Subcutaneous abdominal adipose tissue (tissue), 5 donors: ENCODE measurements at regions not wholly inside any gene's neighbourhood (a gene's known extent, or its start where the extent isn't known, plus 50 kb on each side); places are given as distances from the start of the nearest gene placed in this dataset.

ENCODE experiments used
- H3K27ac ChIP-seq: one replicate; pipeline ENCODE4 v1.7.0; 2013; ENCODE audit warnings: low read depth, mild to moderate bottlenecking, inconsistent platforms, low read length, moderate library complexity
- H3K27me3 ChIP-seq, 5 donors: one replicate each; pipeline ENCODE4 v1.7.0; 2013; ENCODE audit warnings: low read length in 5 of 5, inconsistent platforms in 1 of 5; ENCODE audit not compliant: control insufficient read depth in 5 of 5, insufficient read depth in 4 of 5
- H3K36me3 ChIP-seq, 5 donors: one replicate each; pipeline ENCODE4 v1.7.0; 2013; ENCODE audit warnings: low read length in 5 of 5; ENCODE audit not compliant: control insufficient read depth in 5 of 5, insufficient read depth in 5 of 5
- H3K4me1 ChIP-seq, 5 donors: one replicate each; pipeline ENCODE4 v1.7.0; 2013; ENCODE audit warnings: low read length in 5 of 5, mild to moderate bottlenecking in 3 of 5, moderate library complexity in 1 of 5; ENCODE audit not compliant: control insufficient read depth in 5 of 5, insufficient read depth in 5 of 5
- H3K4me3 ChIP-seq, 5 donors: one replicate each; pipeline ENCODE4 v1.7.0; 2013; ENCODE audit warnings: low read length in 5 of 5, low read depth in 1 of 5
- H3K9ac ChIP-seq, 5 donors: one replicate each; pipeline ENCODE4 v1.7.0; 2013; ENCODE audit warnings: low read length in 5 of 5, mild to moderate bottlenecking in 4 of 5, moderate library complexity in 3 of 5
- H3K9me3 ChIP-seq, 5 donors: one replicate each; pipeline ENCODE4 v1.7.0; 2013; ENCODE audit warnings: low read length in 5 of 5; ENCODE audit not compliant: control insufficient read depth in 5 of 5
- donor health status: healthy.
- donor health status: healthy.
- donor health status: healthy.
- donor health status: healthy.
- donor health status: healthy.

DNA sequence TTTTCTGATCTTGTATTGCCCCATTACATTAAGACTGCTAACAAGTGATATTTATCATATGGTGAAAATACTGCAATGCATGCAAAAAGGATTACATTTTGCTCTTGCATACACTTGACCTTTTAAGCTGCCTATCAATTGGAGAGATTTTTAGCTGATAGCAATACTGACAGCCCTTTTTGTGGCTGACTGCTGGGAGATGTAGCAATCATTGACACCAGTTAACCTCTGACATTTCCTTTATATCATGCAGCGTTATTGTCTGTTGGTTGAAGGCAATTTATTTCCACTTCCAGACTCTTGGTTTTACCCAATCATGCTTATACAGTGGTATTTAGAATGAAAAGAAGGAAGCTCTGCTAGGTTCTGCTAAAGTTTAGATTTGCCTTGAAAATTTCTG is 364.0 kb downstream of the LMO7 start:
- H3K27me3 ChIP-seq, result no peaks in the 10 kb centered on the region
- H3K4me3 ChIP-seq, result no peak overlapping the region
- no peak overlapping the region for H3K9ac ChIP-seq
- H3K36me3 ChIP-seq, result no peaks in the 10 kb centered on the region
- H3K4me1 ChIP-seq, result no peaks in the 10 kb centered on the region
- H3K27ac ChIP-seq, result no peak overlapping the region
- H3K9me3 ChIP-seq, result no peaks in the 10 kb centered on the region

DNA sequence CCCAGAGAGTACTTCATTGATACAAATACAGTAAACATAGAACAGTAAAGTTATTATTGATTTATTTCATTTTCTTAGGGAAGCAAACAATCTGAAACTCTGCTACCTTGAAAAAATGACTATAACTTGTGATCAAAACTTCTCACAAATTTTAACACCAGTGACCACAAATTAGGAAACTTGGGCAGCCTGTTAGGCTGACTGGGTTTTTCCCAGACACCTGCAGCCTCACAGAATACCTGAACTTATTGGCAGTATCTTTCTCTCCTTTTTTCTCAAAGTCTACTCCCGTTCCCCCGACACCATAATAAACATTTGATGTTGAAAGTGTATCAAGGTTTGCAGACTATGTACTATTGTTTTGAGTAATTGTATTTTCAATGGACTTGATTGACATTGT is 360.5 kb downstream of the LMO7 start:
- H3K4me3 ChIP-seq, result no peak overlapping the region
- H3K9ac ChIP-seq, result no peak overlapping the region
- peaks cover 0 to 3% (median 0%) of the 10 kb centered on the region in 5 donors for H3K9me3 ChIP-seq
- H3K27ac ChIP-seq, result no peak overlapping the region
- no peaks in the 10 kb centered on the region for H3K4me1 ChIP-seq
- H3K27me3 ChIP-seq, result no peaks in the 10 kb centered on the region
- no peaks in the 10 kb centered on the region for H3K36me3 ChIP-seq

DNA sequence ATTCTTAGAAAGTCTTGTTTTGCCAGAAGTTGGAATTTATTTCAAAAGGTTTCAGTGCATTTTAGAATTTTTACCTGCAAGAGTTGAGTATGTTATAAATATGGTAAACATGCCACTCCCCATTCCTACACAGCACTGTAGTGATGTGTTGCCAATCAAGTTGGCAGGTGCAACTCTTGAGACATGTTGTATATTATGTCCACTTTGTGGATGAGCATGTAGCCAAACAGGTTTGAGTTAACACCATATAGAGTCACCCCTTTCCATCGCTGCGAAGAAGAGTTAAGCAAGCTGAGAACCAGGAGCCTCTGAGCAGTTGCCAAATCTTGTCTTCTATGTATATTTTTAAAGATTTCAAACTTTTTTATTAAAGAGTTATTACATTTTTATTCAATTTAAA is 359.8 kb downstream of the LMO7 start:
- Histone ChIP-seq H3K9ac (no peak overlapping the region), H3K36me3 (no peaks in the 10 kb centered on the region), H3K27me3 (no peaks in the 10 kb centered on the region), H3K9me3 (peaks cover 0 to 3% (median 0%) of the 10 kb centered on the region in 5 donors), H3K4me1 (no peaks in the 10 kb centered on the region), H3K27ac (no peak overlapping the region), H3K4me3 (no peak overlapping the region)

DNA sequence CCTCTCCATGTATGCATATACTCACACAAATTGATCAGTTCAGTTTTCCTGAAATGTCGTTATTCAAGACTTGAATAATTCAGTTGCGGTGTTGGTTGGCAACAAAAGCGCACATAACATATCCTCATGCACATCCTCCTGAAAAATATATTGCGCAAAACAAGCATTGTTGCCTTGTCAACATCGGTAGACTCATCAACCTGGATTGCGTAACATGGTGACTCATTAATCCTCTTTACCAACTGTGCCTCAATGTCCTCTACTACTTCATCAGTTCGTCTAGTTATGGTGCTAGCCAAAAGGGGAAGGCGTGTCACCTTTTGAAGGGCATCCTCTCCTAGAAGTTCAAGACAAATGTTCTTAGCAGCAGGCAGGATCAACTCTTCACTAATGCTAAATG is 357.7 kb downstream of the LMO7 start:
- Histone ChIP-seq H3K9me3 (peaks cover 0 to 8% (median 0%) of the 10 kb centered on the region in 5 donors), H3K9ac (no peak overlapping the region), H3K36me3 (no peaks in the 10 kb centered on the region), H3K27me3 (no peaks in the 10 kb centered on the region), H3K4me3 (no peak overlapping the region), H3K27ac (no peak overlapping the region), H3K4me1 (no peaks in the 10 kb centered on the region)

DNA sequence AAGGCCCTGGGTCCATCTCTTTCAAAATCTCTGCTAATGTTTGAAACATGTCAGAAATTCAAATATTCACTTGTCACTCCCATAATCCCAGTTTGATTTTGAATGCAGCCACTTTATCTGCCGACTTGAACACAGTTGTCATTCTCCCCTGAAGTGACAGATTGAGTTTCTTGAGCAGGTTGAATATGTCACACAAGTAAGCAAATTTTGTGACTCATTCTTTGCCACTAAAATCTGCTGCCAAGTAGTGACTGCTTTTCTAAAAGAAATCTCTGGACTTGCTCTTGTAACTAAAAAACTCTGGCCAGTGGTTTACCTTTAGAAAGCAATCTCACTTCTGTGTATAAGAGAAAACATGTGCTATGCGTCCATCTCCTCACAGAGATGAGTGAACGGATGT is 357.1 kb downstream of the LMO7 start:
- Histone ChIP-seq H3K9ac (no peak overlapping the region), H3K4me1 (no peaks in the 10 kb centered on the region), H3K27ac (no peak overlapping the region), H3K27me3 (no peaks in the 10 kb centered on the region), H3K9me3 (peaks cover 0 to 9% (median 0%) of the 10 kb centered on the region in 5 donors), H3K4me3 (no peak overlapping the region), H3K36me3 (no peaks in the 10 kb centered on the region)

DNA sequence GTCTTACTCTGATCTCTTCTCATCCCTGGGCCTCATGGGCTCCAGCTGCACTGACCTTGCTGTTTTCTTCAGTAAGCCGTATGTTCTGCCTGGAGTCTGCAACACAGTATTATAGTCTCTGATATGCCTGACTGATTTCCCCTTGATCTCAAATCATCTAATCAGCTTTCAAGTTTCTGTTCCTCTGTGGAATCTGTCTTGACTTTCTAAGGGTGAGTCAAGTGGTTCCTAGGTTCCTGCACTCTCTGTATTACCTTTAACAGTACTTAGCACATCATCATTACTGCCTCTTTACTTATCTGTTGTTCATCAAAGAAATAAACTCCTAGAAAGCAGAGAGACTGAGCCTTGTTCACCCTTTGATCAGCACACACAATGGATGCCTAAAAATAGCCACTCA is 350.7 kb downstream of the LMO7 start:
- Histone ChIP-seq H3K4me3 (no peak overlapping the region), H3K27ac (no peak overlapping the region), H3K27me3 (no peaks in the 10 kb centered on the region), H3K9ac (no peak overlapping the region), H3K36me3 (no peaks in the 10 kb centered on the region), H3K4me1 (no peaks in the 10 kb centered on the region), H3K9me3 (peaks cover 0 to 9% (median 5%) of the 10 kb centered on the region in 5 donors)

DNA sequence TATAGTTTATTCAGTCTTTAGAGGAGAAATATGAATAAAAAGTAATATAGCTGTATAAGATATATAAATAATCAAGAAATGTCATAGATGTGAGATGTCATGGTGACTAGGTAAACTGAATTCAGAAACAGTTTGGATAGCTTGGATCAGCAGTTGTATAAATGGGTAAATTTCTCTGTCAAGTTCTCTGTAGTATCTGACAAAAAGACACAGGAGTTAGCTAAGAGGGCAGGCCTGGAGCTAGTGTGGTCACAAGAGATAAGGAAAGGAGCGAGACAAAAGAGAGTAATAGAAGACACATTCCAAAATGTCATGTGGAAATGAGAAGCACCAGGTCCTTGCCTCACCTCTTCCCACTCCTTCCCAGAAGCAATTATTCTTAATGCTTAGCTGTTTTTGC is 349.0 kb downstream of the LMO7 start:
- Histone ChIP-seq H3K27ac (no peak overlapping the region), H3K27me3 (no peaks in the 10 kb centered on the region), H3K9me3 (peaks cover 0 to 9% (median 5%) of the 10 kb centered on the region in 5 donors), H3K36me3 (no peaks in the 10 kb centered on the region), H3K4me1 (no peaks in the 10 kb centered on the region), H3K4me3 (no peak overlapping the region), H3K9ac (no peak overlapping the region)

DNA sequence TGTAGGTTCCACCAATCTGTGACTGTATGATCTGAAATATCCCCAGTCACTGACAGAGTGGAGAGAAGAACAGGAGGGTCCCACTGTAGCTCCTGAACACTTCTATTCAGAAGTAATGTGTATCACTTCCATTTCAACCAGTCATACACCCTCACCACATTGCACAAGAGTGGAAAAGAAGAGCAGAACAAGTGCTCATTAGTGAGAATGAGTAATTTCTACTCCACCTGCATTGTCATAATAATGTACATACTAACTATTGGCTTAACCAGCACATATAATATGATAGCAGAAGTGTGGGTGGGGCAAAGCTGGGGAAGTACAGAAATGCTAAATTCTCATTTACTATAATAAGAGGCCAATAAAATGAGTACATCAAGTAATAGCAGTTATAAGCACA is 342.7 kb downstream of the LMO7 start:
- H3K9me3 ChIP-seq, result no peaks in the 10 kb centered on the region
- H3K9ac ChIP-seq, result no peak overlapping the region
- H3K4me3 ChIP-seq, result no peak overlapping the region
- H3K27ac ChIP-seq, result no peak overlapping the region
- no peaks in the 10 kb centered on the region for H3K27me3 ChIP-seq
- H3K4me1 ChIP-seq, result no peaks in the 10 kb centered on the region
- H3K36me3 ChIP-seq, result no peaks in the 10 kb centered on the region

DNA sequence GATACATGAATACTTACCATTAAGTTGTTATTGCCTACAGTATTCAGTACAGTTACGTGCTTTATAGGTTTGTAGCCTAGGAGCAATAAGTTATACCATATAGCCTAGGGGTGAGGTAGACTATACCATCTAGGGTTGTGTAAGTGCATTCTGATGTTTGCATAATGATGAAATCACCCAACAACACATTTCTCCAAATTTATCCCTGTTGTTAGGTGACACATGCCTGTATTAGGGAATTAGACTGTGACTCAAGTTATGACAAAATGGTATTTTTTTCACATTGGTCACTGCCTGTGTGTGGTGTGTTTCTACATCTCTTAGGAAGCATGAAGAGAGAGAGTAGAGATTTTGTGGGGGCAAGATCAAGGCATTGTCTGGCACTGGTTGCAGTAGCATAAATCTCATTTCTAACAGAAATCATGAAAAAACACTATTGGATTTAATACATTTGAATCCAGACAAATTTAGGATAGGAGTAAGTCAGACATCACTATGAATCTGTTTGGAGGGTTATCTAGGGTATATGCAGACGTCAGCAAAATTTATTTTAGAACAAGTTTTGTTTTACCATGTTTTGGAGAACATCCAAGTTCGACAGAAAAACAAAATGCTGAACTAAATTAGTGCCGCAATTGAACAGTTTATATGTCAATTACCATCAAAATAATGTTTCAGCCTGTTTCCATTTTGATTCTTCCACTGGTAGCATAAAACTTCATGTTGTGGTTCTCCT is 332.1 kb downstream of the LMO7 start:
- H3K4me3 ChIP-seq, result no peak overlapping the region
- H3K9ac ChIP-seq, result no peak overlapping the region
- no peak overlapping the region for H3K27ac ChIP-seq
- no peaks in the 10 kb centered on the region for H3K4me1 ChIP-seq
- no peaks in the 10 kb centered on the region for H3K27me3 ChIP-seq
- H3K9me3 ChIP-seq, result no peaks in the 10 kb centered on the region
- H3K36me3 ChIP-seq, result no peaks in the 10 kb centered on the region

DNA sequence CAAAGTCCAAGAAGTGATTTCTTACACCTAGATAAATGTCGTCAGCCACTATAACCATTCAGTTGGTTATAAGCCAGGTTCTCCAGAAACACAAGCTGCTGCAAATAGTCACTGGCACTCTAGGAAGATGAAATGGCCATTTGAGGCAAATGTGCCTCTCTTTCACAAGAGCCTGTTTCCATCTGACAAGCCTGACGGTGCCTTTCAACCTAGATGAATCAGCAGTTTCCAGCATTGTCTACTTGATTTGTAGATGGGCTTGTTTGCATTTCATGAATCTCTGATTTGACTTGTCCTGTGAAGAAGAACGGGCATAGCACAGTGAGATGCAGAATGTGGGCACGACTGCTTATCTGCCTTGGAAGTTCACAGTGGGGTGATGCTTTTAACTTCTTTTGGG is 327.2 kb downstream of the LMO7 start:
- Histone ChIP-seq H3K27me3 (no peaks in the 10 kb centered on the region), H3K4me3 (no peak overlapping the region), H3K4me1 (no peaks in the 10 kb centered on the region), H3K9me3 (no peaks in the 10 kb centered on the region), H3K27ac (no peak overlapping the region), H3K9ac (no peak overlapping the region), H3K36me3 (no peaks in the 10 kb centered on the region)
